Memory B cell (primary cell): ENCODE measurements at regions not wholly inside any gene's neighbourhood (a gene's known extent, or its start where the extent isn't known, plus 50 kb on each side); places are given as distances from the start of the nearest gene placed in this dataset.

Experiments used
- ATAC-seq: fragments of 150-1000 bp; cut with Tn5 transposase; 2 replicates; pipeline ENCODE4 v1.10.0; 2021; ENCODE audit warnings: low read depth, mild to moderate bottlenecking, moderate library complexity
- DNase-seq, 2 donors: peaks; one replicate each; pipeline ENCODE4 v3.0.0; 2022; ENCODE audit warnings: low spot score in 2 of 2
- H3K27ac Mint-ChIP-seq: one replicate; pipeline ENCODE4 v1.8.0; 2022; ENCODE audit warnings: mild to moderate bottlenecking, moderate library complexity, mixed read lengths
- H3K27me3 Mint-ChIP-seq: one replicate; pipeline ENCODE4 v1.8.0; 2022; ENCODE audit warnings: mixed read lengths
- H3K36me3 Mint-ChIP-seq: one replicate; pipeline ENCODE4 v1.8.0; 2022; ENCODE audit warnings: mild to moderate bottlenecking, mixed read lengths
- H3K4me1 Mint-ChIP-seq: one replicate; pipeline ENCODE4 v1.8.0; 2022; ENCODE audit warnings: mixed read lengths
- H3K4me3 Mint-ChIP-seq: one replicate; pipeline ENCODE4 v1.8.0; 2022; ENCODE audit warnings: mild to moderate bottlenecking, moderate library complexity, mixed read lengths
- H3K9me3 Mint-ChIP-seq: one replicate; pipeline ENCODE4 v1.8.0; 2022; ENCODE audit warnings: mixed read lengths

- Mint-ChIP-seq H3K27ac (no peak overlapping the region), H3K4me1 (no peaks in the 10 kb centered on the region), H3K9me3 (no peaks in the 10 kb centered on the region), H3K4me3 (no peak overlapping the region), H3K27me3 (peaks cover 2% of the 10 kb centered on the region), H3K36me3 (no peaks in the 10 kb centered on the region)
- DNase-seq (no peak), ATAC-seq (no peak)
Measured at GRCh38 chr9:84173961-84174360, 166.6 kb downstream of the SLC28A3 start.

- no peak for ATAC-seq
- H3K27ac Mint-ChIP-seq = no peak overlapping the region
- no peaks in the 10 kb centered on the region for H3K9me3 Mint-ChIP-seq
Measured at GRCh38 chr9:84174486-84174885, 166.1 kb downstream of the SLC28A3 start.

GRCh38 chr9:84177407-84177806 is 163.2 kb downstream of the SLC28A3 start:
- H3K36me3 Mint-ChIP-seq = no peaks in the 10 kb centered on the region
- H3K27me3 Mint-ChIP-seq = peaks cover 3% of the 10 kb centered on the region
- no peak overlapping the region for H3K4me3 Mint-ChIP-seq
- H3K27ac Mint-ChIP-seq = no peak overlapping the region
- H3K4me1 Mint-ChIP-seq = no peaks in the 10 kb centered on the region
- no peak for DNase-seq
- no peak for ATAC-seq
- no peaks in the 10 kb centered on the region for H3K9me3 Mint-ChIP-seq

More at GRCh38 chr9:84174486-84174885, 166.1 kb downstream of the SLC28A3 start:
- H3K4me3 Mint-ChIP-seq = no peak overlapping the region
- peaks cover 2% of the 10 kb centered on the region for H3K27me3 Mint-ChIP-seq
- no peaks in the 10 kb centered on the region for H3K36me3 Mint-ChIP-seq
- DNase-seq = no peak
- H3K4me1 Mint-ChIP-seq = no peaks in the 10 kb centered on the region

- no peak for DNase-seq
- Mint-ChIP-seq H3K4me1 (no peaks in the 10 kb centered on the region), H3K9me3 (no peaks in the 10 kb centered on the region), H3K4me3 (no peak overlapping the region), H3K27ac (no peak overlapping the region), H3K36me3 (no peaks in the 10 kb centered on the region), H3K27me3 (peaks cover 2% of the 10 kb centered on the region)
- ATAC-seq = no peak
Measured at GRCh38 chr9:84179531-84179930, 161.0 kb downstream of the SLC28A3 start.

GRCh38 chr9:84187090-84187489 is 153.5 kb downstream of the SLC28A3 start:
- Mint-ChIP-seq H3K27me3 (peaks cover 5% of the 10 kb centered on the region), H3K9me3 (no peaks in the 10 kb centered on the region), H3K4me3 (no peak overlapping the region)

GRCh38 chr9:84189904-84190303 is 150.7 kb downstream of the SLC28A3 start:
- ATAC-seq = no peak
- H3K36me3 Mint-ChIP-seq = no peaks in the 10 kb centered on the region
- no peaks in the 10 kb centered on the region for H3K9me3 Mint-ChIP-seq
- H3K4me3 Mint-ChIP-seq = no peak overlapping the region
- H3K27me3 Mint-ChIP-seq = peaks cover 12% of the 10 kb centered on the region
- H3K4me1 Mint-ChIP-seq = no peaks in the 10 kb centered on the region
- no peak for DNase-seq
- H3K27ac Mint-ChIP-seq = no peak overlapping the region

More at GRCh38 chr9:84187090-84187489, 153.5 kb downstream of the SLC28A3 start:
- no peak for ATAC-seq
- Mint-ChIP-seq H3K4me1 (no peaks in the 10 kb centered on the region), H3K36me3 (no peaks in the 10 kb centered on the region), H3K27ac (no peak overlapping the region)
- no peak for DNase-seq

- no peak for DNase-seq
Measured at GRCh38 chr9:84190411-84190810, 150.1 kb downstream of the SLC28A3 start.

GRCh38 chr9:84206801-84207370 is 133.7 kb downstream of the SLC28A3 start:
- no peak for ATAC-seq
- Mint-ChIP-seq H3K4me1 (peaks cover 2% of the 10 kb centered on the region), H3K4me3 (no peak overlapping the region), H3K36me3 (no peaks in the 10 kb centered on the region), H3K27me3 (peaks cover 5% of the 10 kb centered on the region), H3K27ac (no peak overlapping the region), H3K9me3 (no peaks in the 10 kb centered on the region)
- no peak for DNase-seq

More at GRCh38 chr9:84190411-84190810, 150.1 kb downstream of the SLC28A3 start:
- no peaks in the 10 kb centered on the region for H3K4me1 Mint-ChIP-seq
- H3K27ac Mint-ChIP-seq = no peak overlapping the region
- no peaks in the 10 kb centered on the region for H3K36me3 Mint-ChIP-seq
- no peaks in the 10 kb centered on the region for H3K9me3 Mint-ChIP-seq
- H3K4me3 Mint-ChIP-seq = no peak overlapping the region
- ATAC-seq = no peak
- peaks cover 14% of the 10 kb centered on the region for H3K27me3 Mint-ChIP-seq

GRCh38 chr9:84207491-84207951 is 133.0 kb downstream of the SLC28A3 start:
- Mint-ChIP-seq H3K36me3 (no peaks in the 10 kb centered on the region), H3K9me3 (no peaks in the 10 kb centered on the region), H3K27me3 (peaks cover 5% of the 10 kb centered on the region), H3K27ac (no peak overlapping the region), H3K4me1 (peaks cover 2% of the 10 kb centered on the region), H3K4me3 (no peak overlapping the region)
- no peak for ATAC-seq
- DNase-seq = no peak

GRCh38 chr9:84212246-84212645 is 128.3 kb downstream of the SLC28A3 start:
- ATAC-seq (no peak), DNase-seq (no peak)
- Mint-ChIP-seq H3K27me3 (peaks cover 2% of the 10 kb centered on the region), H3K9me3 (peaks cover 2% of the 10 kb centered on the region), H3K4me3 (no peak overlapping the region), H3K4me1 (no peaks in the 10 kb centered on the region), H3K36me3 (no peaks in the 10 kb centered on the region), H3K27ac (no peak overlapping the region)

- H3K4me3 Mint-ChIP-seq = no peak overlapping the region
Measured at GRCh38 chr9:84212982-84213381, 127.6 kb downstream of the SLC28A3 start.

GRCh38 chr9:84216151-84216550 is 124.4 kb downstream of the SLC28A3 start:
- DNase-seq = no peak
- Mint-ChIP-seq H3K4me1 (no peaks in the 10 kb centered on the region), H3K36me3 (no peaks in the 10 kb centered on the region), H3K27me3 (peaks cover 5% of the 10 kb centered on the region), H3K27ac (no peak overlapping the region), H3K9me3 (peaks cover 2% of the 10 kb centered on the region), H3K4me3 (no peak overlapping the region)
- ATAC-seq = no peak

More at GRCh38 chr9:84212982-84213381, 127.6 kb downstream of the SLC28A3 start:
- peaks cover 2% of the 10 kb centered on the region for H3K27me3 Mint-ChIP-seq
- H3K36me3 Mint-ChIP-seq = no peaks in the 10 kb centered on the region
- no peaks in the 10 kb centered on the region for H3K4me1 Mint-ChIP-seq
- DNase-seq (no peak), ATAC-seq (no peak)
- H3K9me3 Mint-ChIP-seq = peaks cover 2% of the 10 kb centered on the region
- no peak overlapping the region for H3K27ac Mint-ChIP-seq

GRCh38 chr9:84218322-84218721 is 122.2 kb downstream of the SLC28A3 start:
- H3K4me1 Mint-ChIP-seq = no peaks in the 10 kb centered on the region
- no peak for ATAC-seq
- H3K4me3 Mint-ChIP-seq = no peak overlapping the region
- no peak for DNase-seq
- H3K9me3 Mint-ChIP-seq = peaks cover 2% of the 10 kb centered on the region
- H3K36me3 Mint-ChIP-seq = no peaks in the 10 kb centered on the region
- H3K27me3 Mint-ChIP-seq = peaks cover 9% of the 10 kb centered on the region
- no peak overlapping the region for H3K27ac Mint-ChIP-seq

- H3K27ac Mint-ChIP-seq = no peak overlapping the region
- peaks cover 11% of the 10 kb centered on the region for H3K27me3 Mint-ChIP-seq
- no peaks in the 10 kb centered on the region for H3K36me3 Mint-ChIP-seq
- H3K4me1 Mint-ChIP-seq = no peaks in the 10 kb centered on the region
- H3K9me3 Mint-ChIP-seq = no peaks in the 10 kb centered on the region
- DNase-seq = no peak
- no peak overlapping the region for H3K4me3 Mint-ChIP-seq
- no peak for ATAC-seq
Measured at GRCh38 chr9:84224246-84224645, 116.3 kb downstream of the SLC28A3 start.
